Naive thymus-derived CD8-positive, alpha-beta T cell (primary cell): ENCODE measurements at regions not wholly inside any gene's neighbourhood (a gene's known extent, or its start where the extent isn't known, plus 50 kb on each side); places are given as distances from the start of the nearest gene placed in this dataset.

Experiments used
- ATAC-seq, 2 donors: fragments of 150-1000 bp; cut with Tn5 transposase in 1 of 2; sonication (Bioruptor Pico), chemical (Tn5 transposase) in 1 of 2; 1 replicate in 1 of 2; 2 replicates in 1 of 2; pipeline ENCODE4 v1.10.0; 2021; ENCODE audit warnings: mild to moderate bottlenecking in 2 of 2, moderate library complexity in 2 of 2
- POLR2A ChIA-PET: fragments of 350-600 bp; sonication (Branson Sonifier 250); formaldehyde crosslinking; loops from one replicate; lab custom pipeline; 2021; ENCODE audit warnings: antibody characterized with exemption; lab: Charles Lee
- DNase-seq, 10 donors: peaks; one replicate each; pipeline versions ENCODE4 v3.0.0 to v3.0.0-alpha.2; 2020 to 2022
- H3K27ac Mint-ChIP-seq, 10 donors: one replicate each; pipeline ENCODE4 v1.8.0; 2020 to 2022; ENCODE audit warnings: mild to moderate bottlenecking in 10 of 10, mixed read lengths in 10 of 10, moderate library complexity in 4 of 10, inconsistent platforms in 1 of 10
- H3K27me3 Mint-ChIP-seq, 5 donors: one replicate each; pipeline ENCODE4 v1.8.0; 2021 to 2022; ENCODE audit warnings: mixed read lengths in 5 of 5
- H3K36me3 Mint-ChIP-seq, 3 donors: one replicate each; pipeline ENCODE4 v1.8.0; 2020 to 2022; ENCODE audit warnings: mixed read lengths in 3 of 3, mild to moderate bottlenecking in 2 of 3, inconsistent platforms in 1 of 3
- H3K4me1 Mint-ChIP-seq, 4 donors: one replicate each; pipeline ENCODE4 v1.8.0; 2021 to 2022; ENCODE audit warnings: mixed read lengths in 4 of 4
- H3K4me3 Mint-ChIP-seq, 10 donors: one replicate each; pipeline ENCODE4 v1.8.0; 2020 to 2022; ENCODE audit warnings: mild to moderate bottlenecking in 10 of 10, mixed read lengths in 10 of 10, moderate library complexity in 6 of 10, inconsistent platforms in 1 of 10
- H3K9me3 Mint-ChIP-seq, 9 donors: one replicate each; pipeline ENCODE4 v1.8.0; 2020 to 2022; ENCODE audit warnings: mixed read lengths in 9 of 9, mild to moderate bottlenecking in 3 of 9, inconsistent platforms in 1 of 9, moderate library complexity in 1 of 9

DNA sequence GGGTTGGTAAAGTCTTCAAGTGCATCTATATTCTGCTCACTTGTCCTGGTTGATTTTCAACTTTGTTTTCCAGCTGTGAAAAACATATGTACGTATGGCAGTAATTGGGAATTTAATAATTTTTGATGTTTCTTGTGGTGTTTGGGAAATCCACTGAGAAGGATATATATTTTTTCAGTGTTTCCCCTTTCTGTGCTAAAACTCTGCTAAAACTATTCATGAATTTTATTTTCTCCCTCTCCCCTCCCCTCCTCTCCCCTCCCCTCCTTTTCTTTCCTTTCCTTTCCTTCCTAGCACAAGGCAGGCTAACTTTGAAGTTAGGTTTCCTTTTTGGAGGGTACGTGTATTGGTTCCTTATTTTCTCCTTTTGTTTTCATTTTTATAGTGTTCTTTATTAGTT lies 220.7 kb downstream of the PDCD6IP start:
- DNase-seq (no peak), ATAC-seq (no peak)
- H3K4me1 Mint-ChIP-seq, result peaks cover 16 to 72% (median 51%) of the 10 kb centered on the region in 4 donors
- no peaks in the 10 kb centered on the region for H3K9me3 Mint-ChIP-seq
- no peak overlapping the region for H3K4me3 Mint-ChIP-seq
- peak overlapping the region in 1 of 10 donors; percentile 42 for H3K27ac Mint-ChIP-seq
- peaks cover 0 to 1% (median 0%) of the 10 kb centered on the region in 5 donors for H3K27me3 Mint-ChIP-seq
- POLR2A ChIA-PET, result no interaction called here
- H3K36me3 Mint-ChIP-seq, result no peaks in the 10 kb centered on the region

DNA sequence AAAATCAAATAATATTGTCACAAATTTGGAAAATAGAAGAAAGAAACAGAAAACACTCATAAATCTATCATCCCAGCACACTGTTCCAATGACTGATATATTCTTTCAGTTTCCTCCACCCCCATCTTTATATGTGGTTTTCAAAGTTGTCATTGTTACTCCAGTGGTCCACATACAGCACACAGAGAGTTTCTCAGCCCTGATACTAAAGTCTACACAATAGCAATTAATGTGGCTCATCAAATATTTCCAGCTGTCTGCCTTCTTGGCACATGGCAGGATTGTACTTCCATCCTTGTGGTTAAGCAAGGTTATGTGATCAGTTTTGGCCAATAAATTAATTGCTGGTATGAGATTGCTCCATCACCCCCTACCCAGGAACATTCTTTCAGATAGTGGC lies 221.7 kb downstream of the PDCD6IP start:
- ATAC-seq, result no peak
- no peak for DNase-seq
- Mint-ChIP-seq H3K27ac (peak overlapping the region in 2 of 10 donors; percentile 2 to 15), H3K4me1 (peaks cover 16 to 70% (median 50%) of the 10 kb centered on the region in 4 donors), H3K4me3 (no peak overlapping the region), H3K9me3 (no peaks in the 10 kb centered on the region), H3K36me3 (no peaks in the 10 kb centered on the region), H3K27me3 (peaks cover 0 to 1% (median 0%) of the 10 kb centered on the region in 5 donors)
- POLR2A ChIA-PET, result no interaction called here

DNA sequence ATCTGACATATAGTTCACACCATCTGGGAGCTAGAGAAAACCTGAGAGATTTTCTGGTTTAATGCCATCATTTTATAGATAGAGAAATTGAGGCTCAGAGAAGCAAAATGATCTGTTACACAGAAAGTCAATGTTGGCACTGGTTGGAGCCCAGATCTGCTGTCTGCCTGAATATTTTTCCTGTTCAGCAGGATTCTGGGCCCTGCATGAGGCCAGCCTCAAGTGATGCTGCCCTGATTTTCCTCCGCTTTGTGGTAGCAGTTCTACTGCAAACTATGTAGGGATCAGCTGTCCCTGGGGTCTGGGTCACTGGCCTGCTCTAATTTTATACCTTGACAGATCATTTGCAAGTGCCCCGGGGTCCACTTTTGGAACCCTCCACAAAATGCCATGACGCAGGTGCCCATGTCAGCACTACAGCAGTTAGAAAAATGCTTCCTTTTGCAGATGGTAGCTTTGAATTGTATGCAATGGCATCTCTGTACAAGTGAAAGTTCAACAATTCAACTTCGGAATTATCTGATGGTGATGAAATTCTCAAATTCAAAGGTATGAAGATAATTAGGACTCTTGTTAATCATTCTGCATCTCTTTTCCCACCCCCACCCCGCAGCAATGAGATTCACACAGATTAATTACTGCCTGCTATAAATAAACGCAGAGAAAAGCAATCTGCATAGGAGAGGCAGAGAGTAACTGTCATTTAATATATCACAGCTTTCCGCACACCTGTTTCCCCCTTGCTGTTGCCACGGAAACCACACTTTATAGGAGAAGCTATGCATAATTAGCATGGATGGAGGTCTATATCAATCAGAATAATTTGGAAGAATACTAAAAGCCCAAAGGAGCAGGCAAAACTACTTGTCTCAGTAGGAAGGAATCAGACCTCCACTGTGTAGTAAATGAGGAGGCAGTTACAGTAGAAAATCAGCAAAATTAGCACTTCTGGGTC lies 222.6 kb downstream of the PDCD6IP start:
- H3K4me3 Mint-ChIP-seq, result peak overlapping the region in 3 of 10 donors; percentile 7 to 20 (median 7)
- H3K27ac Mint-ChIP-seq, result peak overlapping the region in 4 of 10 donors; percentile 15 to 63 (median 24)
- H3K9me3 Mint-ChIP-seq, result no peaks in the 10 kb centered on the region
- peaks cover 15 to 62% (median 42%) of the 10 kb centered on the region in 4 donors for H3K4me1 Mint-ChIP-seq
- no peak for DNase-seq
- ATAC-seq, result no peak
- peaks cover 0 to 1% (median 0%) of the 10 kb centered on the region in 5 donors for H3K27me3 Mint-ChIP-seq
- no peaks in the 10 kb centered on the region for H3K36me3 Mint-ChIP-seq
- POLR2A ChIA-PET, result no interaction called here

DNA sequence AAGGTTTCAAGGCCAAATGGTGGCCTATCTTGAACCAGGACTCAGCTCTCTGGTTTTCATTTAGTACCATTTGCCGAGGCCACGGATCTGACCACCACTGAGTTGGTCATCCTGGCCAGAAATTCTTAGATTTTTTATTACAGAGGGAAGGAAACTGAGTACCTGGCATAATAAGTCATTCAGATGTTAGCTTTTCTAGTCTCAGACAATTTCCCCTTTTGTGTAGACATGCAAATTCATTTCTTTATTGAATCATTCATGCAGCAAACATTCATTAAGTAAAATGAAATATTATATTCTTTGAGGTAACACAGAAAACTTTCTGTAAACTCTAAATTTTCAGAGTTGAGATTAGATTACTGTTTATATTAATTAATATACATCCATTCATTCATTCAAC lies 223.7 kb downstream of the PDCD6IP start:
- POLR2A ChIA-PET, result no interaction called here
- DNase-seq (no peak), ATAC-seq (no peak)
- no peaks in the 10 kb centered on the region for H3K36me3 Mint-ChIP-seq
- peaks cover 0 to 1% (median 0%) of the 10 kb centered on the region in 5 donors for H3K27me3 Mint-ChIP-seq
- peaks cover 15 to 51% (median 33%) of the 10 kb centered on the region in 4 donors for H3K4me1 Mint-ChIP-seq
- H3K9me3 Mint-ChIP-seq, result no peaks in the 10 kb centered on the region
- no peak overlapping the region for H3K27ac Mint-ChIP-seq
- no peak overlapping the region for H3K4me3 Mint-ChIP-seq

DNA sequence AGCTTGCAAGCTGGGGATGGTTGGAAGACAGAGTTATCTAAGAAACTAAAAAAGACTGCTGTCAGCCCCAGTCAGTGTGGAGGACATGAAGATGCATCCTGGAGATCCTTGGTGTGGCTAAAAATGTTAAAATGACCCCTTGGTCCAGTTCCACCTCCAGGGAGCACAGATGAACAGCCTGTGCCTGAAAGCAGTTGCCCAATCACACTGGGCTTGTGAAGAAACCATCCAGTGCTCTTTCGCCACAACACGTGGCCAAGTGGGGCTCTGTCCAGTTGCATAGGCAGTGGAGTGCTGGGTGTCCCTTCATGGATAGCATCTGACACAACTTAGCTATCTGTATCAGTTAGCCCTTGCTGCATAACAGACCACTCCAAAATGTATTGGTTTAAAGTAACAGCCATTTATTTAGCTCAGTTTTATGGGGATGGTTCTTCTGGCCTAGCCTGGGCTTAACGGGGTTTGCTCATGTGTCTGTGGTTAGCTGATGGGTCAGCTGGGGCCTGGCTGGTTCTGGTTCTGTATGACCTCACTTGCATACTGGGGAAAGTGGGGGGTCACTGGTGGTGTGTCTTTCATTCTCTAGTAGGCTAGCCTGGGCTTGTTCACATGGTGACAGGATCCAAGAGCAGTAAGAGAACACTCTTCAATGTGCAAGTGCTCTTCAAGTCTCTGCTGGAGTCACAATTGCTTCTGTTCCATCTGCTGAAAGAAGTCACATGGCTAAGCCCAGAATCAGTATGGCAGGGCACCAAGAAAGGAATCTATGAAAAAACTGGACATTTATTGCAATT lies 226.2 kb downstream of the PDCD6IP start:
- H3K36me3 Mint-ChIP-seq, result no peaks in the 10 kb centered on the region
- H3K9me3 Mint-ChIP-seq, result no peaks in the 10 kb centered on the region
- H3K27me3 Mint-ChIP-seq, result peaks cover 0 to 1% (median 0%) of the 10 kb centered on the region in 5 donors
- H3K4me3 Mint-ChIP-seq, result no peak overlapping the region
- no peak for ATAC-seq
- peaks cover 8 to 29% (median 21%) of the 10 kb centered on the region in 4 donors for H3K4me1 Mint-ChIP-seq
- H3K27ac Mint-ChIP-seq, result peak overlapping the region in 2 of 10 donors; percentile 64 to 67
- no peak for DNase-seq
- POLR2A ChIA-PET, result no interaction called here

DNA sequence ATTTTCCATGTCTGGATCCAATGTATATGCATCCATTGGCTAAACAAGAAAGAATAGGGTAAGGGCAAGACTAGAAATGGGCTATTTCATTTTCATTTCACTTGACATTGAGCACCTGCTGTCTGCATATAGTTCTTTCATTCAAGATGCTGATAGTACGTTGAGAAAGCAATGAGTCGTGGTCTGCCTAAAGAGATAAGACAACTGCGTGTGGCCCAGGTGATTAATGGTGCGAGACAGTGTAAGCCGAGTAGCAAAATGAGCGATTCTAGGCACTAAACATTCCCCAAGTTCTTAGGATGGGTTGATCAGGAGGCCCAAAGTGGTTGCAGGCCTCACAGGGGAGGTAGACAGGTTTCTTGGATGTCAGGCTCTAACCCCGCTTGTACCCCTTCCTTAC lies 235.4 kb downstream of the PDCD6IP start:
- no peak overlapping the region for H3K4me3 Mint-ChIP-seq
- ATAC-seq (no peak), DNase-seq (no peak)
- H3K27ac Mint-ChIP-seq, result no peak overlapping the region
- H3K27me3 Mint-ChIP-seq, result no peaks in the 10 kb centered on the region
- H3K9me3 Mint-ChIP-seq, result peaks cover 0 to 9% (median 0%) of the 10 kb centered on the region in 9 donors
- POLR2A ChIA-PET, result no interaction called here
- no peaks in the 10 kb centered on the region for H3K36me3 Mint-ChIP-seq
- H3K4me1 Mint-ChIP-seq, result peaks cover 0 to under 1% (median 0%) of the 10 kb centered on the region in 4 donors

DNA sequence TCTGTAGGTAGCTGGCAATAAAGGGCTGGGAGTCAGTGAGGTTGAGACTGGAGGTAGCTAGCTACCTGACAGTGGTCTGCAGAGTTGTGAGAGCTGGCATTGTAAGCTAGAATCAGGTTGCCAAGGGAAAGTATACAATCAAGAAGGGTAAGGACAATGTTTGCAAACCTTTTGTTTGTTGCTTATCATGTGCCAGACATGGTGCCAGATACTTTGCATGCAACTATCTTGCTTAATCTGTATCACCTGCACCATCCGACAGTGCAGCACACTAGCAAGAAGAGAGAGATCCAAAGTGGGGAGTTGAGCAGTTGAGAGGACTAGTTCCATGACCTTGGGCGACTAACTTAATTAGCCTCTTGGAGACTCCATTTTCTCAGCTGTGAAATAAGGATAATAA lies 236.4 kb downstream of the PDCD6IP start:
- Mint-ChIP-seq H3K27me3 (no peaks in the 10 kb centered on the region), H3K4me1 (no peaks in the 10 kb centered on the region), H3K4me3 (no peak overlapping the region), H3K27ac (no peak overlapping the region), H3K36me3 (no peaks in the 10 kb centered on the region), H3K9me3 (peaks cover 0 to 9% (median 0%) of the 10 kb centered on the region in 9 donors)
- POLR2A ChIA-PET, result no interaction called here
- ATAC-seq (no peak), DNase-seq (no peak)

DNA sequence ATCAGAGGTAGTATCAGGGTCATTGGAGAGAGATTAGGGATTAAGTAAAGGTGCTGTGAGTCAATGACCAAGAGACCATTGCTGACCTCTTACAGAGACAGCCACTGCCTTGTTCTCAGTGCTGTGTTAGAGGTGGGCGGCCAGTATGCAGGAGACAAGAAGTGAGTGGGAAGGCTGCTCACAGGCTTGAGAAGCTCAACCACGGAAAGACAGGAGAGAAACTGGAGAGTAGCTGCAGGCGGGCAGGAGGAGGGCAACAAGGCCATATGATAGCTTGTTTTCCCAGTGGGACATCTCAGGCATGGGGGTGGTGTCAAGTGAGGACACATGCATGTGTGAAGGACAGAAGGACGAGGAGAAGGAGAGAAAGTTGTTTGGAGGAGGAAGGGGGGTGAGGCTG lies 237.3 kb downstream of the PDCD6IP start:
- DNase-seq (no peak), ATAC-seq (no peak)
- Mint-ChIP-seq H3K9me3 (peaks cover 0 to 9% (median 0%) of the 10 kb centered on the region in 9 donors), H3K36me3 (no peaks in the 10 kb centered on the region), H3K4me3 (no peak overlapping the region), H3K27me3 (no peaks in the 10 kb centered on the region), H3K4me1 (no peaks in the 10 kb centered on the region), H3K27ac (no peak overlapping the region)
- POLR2A ChIA-PET, result no interaction called here

DNA sequence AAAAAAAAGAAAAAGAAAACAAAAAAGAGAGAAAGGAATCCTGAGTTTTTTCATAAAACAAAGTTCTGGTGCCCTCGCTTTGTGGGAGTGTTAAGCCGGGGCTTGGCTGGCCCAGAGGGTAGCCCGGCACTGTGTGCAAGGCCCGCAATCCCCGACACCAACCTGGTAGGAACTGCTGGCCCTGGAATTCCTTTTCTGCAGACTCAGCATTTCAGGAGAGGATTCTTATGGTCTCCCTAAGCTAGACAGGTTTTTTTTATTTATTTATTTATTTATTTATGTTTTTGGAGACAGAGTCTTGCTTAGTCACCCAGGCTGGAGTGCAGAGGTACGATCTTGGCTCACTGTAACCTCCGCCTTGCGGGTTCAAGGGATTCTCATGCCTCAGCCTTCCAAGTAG lies 238.8 kb downstream of the PDCD6IP start:
- Mint-ChIP-seq H3K36me3 (no peaks in the 10 kb centered on the region), H3K27me3 (no peaks in the 10 kb centered on the region), H3K27ac (no peak overlapping the region), H3K4me3 (no peak overlapping the region), H3K4me1 (no peaks in the 10 kb centered on the region), H3K9me3 (peaks cover 0 to 2% (median 0%) of the 10 kb centered on the region in 9 donors)
- POLR2A ChIA-PET, result no interaction called here
- ATAC-seq, result no peak
- DNase-seq, result no peak

DNA sequence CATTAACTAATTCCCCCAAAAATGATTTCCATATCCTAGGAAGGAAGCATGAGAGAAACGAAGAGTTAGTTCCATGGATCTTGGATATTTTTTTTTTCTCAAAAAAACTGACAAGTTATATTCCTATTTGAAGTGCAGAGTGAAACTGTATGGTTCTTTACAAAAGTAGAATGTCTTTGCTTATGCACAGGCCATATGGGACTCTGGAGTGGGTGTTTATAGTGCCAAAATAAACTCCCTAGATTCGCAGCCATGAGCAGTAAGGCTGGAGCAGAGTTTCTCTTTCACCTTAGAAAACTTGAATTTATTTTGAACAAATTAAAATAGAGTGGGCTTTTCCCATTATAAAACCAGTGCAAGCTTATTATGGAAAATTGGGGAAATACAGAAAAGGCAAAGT lies 239.7 kb downstream of the PDCD6IP start:
- no peaks in the 10 kb centered on the region for H3K36me3 Mint-ChIP-seq
- POLR2A ChIA-PET, result no interaction called here
- no peaks in the 10 kb centered on the region for H3K27me3 Mint-ChIP-seq
- H3K9me3 Mint-ChIP-seq, result no peaks in the 10 kb centered on the region
- no peak for ATAC-seq
- no peak for DNase-seq
- H3K27ac Mint-ChIP-seq, result peak overlapping the region in 2 of 10 donors; percentile 28 to 64
- H3K4me1 Mint-ChIP-seq, result no peaks in the 10 kb centered on the region
- no peak overlapping the region for H3K4me3 Mint-ChIP-seq

DNA sequence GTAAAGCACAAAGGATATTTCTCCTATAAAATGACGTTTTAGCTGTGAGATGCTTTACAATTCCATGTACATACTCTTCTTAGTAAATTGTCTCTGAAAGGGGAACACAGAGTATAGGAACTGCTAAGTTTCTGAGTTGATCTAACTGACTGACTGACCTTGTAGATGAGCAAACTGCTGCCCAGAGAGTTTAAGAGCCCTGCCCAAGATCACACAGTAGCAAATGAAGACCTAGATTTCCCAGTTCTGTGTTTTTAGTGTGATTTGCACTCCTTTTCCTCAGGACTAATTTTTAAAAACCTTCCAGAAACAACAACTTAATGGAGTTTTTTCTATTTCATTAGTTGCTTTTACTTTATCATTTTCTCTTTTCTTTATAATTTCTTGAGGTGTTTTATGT lies 247.7 kb downstream of the PDCD6IP start:
- POLR2A ChIA-PET, result no interaction called here
- no peaks in the 10 kb centered on the region for H3K4me1 Mint-ChIP-seq
- H3K27me3 Mint-ChIP-seq, result no peaks in the 10 kb centered on the region
- no peaks in the 10 kb centered on the region for H3K9me3 Mint-ChIP-seq
- DNase-seq (no peak), ATAC-seq (no peak)
- H3K36me3 Mint-ChIP-seq, result no peaks in the 10 kb centered on the region
- H3K4me3 Mint-ChIP-seq, result no peak overlapping the region
- H3K27ac Mint-ChIP-seq, result no peak overlapping the region

DNA sequence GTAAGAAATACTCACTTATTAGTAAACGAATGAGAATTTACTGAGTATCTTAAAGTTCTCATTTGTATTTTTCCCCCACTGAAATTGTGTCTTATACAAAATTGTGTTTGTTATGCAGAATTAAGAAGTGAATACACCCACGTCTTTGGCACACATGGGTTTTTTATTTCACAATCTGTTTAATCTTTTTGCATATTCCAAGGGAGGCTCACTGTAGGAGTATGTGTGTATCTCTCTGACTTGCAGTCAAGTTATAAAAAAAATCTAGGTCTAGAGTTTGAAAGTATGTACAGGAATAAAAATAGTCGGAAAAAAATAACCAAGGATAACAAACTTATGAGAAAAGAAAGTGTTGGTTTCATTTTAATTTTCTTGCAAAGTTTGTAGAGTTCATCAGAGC lies 255.2 kb downstream of the PDCD6IP start:
- Mint-ChIP-seq H3K27ac (no peak overlapping the region), H3K4me3 (no peak overlapping the region), H3K27me3 (peaks cover 0 to 4% (median 0%) of the 10 kb centered on the region in 5 donors), H3K4me1 (no peaks in the 10 kb centered on the region), H3K9me3 (peaks cover 0 to 5% (median 0%) of the 10 kb centered on the region in 9 donors), H3K36me3 (no peaks in the 10 kb centered on the region)
- POLR2A ChIA-PET, result no interaction called here
- DNase-seq (no peak), ATAC-seq (no peak)
